GM12874 (cell line): ENCODE measurements at regions not wholly inside any gene's neighbourhood (a gene's known extent, or its start where the extent isn't known, plus 50 kb on each side); places are given as distances from the start of the nearest gene placed in this dataset.

Source experiments
- TF ChIP-seq, protein P1 (sequence below): IDR thresholded peaks from 2 replicates; pipeline ENCODE4 v1.5.1; 2011; ENCODE audit warnings: low read depth, mild to moderate bottlenecking, control low read depth, low read length, moderate library complexity; ENCODE audit not compliant: insufficient read depth

DNA sequence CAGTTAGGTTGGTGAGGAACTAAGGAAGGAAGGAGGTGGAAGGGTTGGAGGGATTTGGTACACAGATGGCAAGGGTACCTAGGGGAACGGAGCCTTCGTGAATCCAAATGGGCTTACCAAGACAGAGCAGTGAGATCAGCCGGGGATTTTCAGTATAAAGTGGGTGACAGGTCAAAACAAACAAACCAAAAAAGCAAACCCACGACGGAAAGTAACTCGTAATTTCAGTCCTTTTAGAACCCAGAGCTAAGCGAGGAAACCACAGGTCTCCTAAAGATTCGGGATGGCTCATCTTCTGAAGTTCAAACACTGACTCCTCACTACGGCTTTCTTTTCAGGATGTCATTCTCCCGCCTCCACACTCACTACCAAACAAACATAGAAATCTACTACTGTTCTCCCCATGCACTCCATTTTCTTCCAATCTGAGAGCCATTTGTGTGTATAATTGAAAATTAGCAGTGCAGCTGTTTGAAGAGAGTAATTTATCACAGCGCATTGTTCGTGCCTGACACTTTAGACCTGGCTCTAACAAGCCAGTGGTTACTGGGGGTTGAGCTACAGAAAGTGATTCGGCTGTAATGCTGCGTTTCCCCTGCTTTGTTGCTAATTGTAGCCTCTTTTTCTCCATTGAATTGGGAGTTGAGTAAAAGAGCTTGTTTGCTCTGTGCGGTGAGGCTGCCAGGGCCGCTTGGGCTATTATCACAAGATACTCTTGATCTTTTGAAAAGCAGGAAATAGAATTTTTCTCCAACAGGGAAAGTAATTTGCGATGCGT is 64.7 kb upstream of the CCDC39 start:
- TF ChIP-seq, protein P1, sequence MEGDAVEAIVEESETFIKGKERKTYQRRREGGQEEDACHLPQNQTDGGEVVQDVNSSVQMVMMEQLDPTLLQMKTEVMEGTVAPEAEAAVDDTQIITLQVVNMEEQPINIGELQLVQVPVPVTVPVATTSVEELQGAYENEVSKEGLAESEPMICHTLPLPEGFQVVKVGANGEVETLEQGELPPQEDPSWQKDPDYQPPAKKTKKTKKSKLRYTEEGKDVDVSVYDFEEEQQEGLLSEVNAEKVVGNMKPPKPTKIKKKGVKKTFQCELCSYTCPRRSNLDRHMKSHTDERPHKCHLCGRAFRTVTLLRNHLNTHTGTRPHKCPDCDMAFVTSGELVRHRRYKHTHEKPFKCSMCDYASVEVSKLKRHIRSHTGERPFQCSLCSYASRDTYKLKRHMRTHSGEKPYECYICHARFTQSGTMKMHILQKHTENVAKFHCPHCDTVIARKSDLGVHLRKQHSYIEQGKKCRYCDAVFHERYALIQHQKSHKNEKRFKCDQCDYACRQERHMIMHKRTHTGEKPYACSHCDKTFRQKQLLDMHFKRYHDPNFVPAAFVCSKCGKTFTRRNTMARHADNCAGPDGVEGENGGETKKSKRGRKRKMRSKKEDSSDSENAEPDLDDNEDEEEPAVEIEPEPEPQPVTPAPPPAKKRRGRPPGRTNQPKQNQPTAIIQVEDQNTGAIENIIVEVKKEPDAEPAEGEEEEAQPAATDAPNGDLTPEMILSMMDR, result no peak

DNA sequence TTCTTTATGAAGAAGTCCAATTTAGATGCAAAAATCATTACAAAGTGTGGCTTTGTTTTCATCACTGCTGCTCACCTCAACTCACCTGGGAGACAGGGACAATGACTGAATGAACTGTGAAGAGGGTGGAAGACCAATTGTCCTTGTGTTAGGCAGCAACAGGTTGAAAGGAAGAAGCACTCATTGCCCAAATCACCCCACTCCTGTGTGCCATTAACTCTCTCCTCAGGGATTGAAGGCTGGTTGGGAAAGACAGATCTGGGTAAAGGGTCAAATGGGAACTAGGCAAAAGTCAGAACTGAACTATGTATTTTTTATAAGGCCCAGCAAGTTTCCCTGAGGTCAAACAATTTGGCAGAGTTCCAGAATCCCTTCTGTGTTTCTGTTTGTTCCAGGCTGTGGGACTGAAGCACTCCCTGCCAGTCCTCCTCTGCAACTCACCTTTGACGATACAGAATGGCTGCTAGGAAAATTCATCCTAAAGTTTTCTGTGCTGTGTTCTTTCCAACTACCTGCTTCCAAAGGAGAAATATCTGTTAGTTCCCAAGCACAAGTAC is 68.6 kb upstream of the CCDC39 start:
- TF ChIP-seq, protein P1, result no peak

DNA sequence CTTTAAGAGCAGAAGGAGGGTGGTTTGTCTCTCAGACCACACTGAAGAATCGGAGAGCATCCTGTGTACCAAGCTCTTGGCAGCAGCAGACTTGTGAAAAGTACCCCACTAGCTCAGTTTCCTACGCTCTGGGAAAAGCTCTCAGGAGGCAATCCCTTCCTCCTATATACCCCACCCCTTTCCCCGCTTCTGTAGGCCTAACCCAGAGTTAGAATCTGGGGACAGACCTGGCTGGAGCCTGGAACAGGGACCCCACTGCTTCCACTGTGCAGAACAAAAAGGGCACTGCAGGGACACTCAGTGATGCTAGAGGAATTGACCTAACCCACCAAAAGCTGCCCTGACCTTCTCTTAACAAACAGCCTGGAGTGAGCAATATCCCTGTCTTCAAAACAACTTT is 70.0 kb upstream of the CCDC39 start:
- TF ChIP-seq, protein P1, result no peak

DNA sequence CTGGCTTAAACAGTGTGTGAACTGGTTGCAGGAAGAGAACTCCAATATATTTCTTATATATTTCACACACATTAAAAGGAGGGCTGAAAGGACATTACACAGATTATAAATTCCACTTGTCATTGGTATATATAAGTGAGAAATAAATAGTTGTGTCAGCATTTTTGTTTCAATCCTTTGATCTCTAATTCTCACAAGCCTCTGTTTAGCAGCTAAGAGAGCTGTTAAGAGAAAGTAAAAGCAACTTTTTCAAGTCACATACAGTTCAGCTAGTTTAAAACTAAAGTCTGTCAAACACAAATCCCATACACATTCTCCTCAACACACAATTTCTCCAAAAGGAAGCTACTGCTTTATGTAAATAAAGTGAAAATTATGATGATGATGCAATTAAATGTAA is 70.5 kb upstream of the CCDC39 start:
- TF ChIP-seq, protein P1, result no peak

DNA sequence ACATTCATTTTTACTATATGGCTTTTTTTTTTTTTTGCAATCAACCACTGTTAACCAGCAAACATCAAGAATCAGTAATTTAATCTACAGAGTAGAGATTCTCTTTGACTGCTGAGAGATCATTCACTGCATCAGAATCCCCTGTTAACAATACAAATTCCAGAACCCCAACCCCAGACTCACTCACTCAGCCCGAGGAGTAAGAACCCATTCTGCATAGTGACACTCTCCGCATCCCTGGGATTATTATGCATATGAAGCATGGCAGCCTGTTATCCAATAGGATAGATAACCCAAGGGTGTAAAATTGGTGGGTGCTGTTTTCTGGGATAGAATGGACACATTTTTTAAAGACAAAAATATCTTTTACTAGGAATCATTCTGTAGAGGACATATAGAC is 76.3 kb upstream of the CCDC39 start:
- TF ChIP-seq, protein P1, result no peak

DNA sequence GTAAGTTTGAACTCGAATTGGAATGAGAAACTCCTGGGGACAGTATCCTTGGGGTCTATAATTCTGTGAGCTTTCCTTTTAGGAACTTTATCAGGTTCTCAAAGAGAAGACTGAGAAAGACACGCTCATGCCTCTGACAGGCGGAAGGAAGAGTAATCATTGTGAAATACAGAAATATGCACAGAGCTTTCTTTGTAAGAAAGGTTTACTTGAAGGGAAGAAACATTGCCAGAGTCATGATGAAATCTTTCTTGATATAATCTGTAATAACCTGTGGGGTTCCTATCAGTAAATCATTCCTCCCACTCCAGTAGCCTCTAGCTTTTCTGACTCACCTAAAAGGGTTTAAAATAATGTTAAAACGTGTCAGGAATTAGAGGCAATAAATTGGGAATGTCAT is 83.6 kb upstream of the CCDC39 start:
- TF ChIP-seq, protein P1, result no peak

DNA sequence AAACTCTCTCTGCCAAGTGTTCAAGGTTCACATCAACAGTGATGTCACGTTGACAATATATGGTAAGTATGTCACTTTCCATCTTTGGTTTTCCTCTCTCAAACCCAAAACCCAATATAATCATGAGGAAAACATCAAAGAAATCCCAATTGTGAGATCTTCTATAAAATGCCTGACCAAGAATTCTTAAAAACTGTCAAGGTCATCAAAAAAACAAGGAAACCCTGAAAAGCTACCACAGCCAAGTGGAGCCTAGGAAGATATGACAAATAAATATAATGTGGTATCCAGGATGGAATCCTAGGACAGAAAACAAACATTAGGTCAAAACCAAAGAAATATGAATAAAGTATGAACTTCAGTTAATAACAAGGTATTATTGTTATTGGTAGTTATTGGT is 85.2 kb upstream of the CCDC39 start:
- TF ChIP-seq, protein P1, result no peak
